ENCODE measurements at regions not wholly inside any gene's neighbourhood (a gene's known extent, or its start where the extent isn't known, plus 50 kb on each side); places are given as distances from the start of the nearest gene placed in this dataset.

DNA sequence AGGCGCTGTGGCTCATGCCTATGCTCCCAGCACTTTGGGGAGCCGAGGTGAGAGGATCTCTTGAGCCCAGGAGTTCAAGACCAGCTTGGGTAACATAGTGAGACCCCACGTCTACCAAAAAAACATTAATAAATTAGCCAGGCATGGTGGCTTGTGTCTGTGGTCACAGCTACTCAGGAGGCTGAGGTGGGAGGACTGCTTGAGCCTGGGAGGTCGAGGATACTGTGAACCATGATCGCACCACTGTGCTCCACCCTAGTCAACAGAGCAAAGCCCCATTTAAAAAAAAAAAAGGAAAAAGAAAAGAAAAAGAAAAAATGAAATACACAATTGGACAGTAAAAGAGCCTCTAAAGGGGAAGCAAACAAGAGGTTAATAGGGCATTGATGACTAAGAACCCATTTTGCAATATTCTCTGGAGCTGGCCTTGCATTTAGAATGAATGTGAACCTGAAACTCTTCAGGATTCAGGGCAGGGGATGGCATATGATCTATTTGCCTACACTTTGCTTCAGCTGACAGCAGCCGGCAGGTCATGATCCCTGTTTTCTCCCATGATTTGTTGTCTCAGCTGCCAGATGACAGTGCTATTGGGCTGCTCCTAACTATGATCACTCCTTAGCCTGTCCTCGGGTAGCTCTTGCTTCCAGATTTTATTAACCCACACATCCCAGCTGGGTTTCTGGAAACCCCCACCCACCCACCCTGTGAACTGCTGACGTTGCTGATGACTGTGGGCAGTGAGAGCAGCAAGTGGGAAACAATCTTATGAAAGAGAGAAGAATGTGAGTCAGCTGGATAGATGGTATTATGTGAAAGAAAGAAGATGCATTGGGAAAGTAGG is 83.8 kb upstream of the ELOVL5 start:
- TF ChIP-seq, protein P1, sequence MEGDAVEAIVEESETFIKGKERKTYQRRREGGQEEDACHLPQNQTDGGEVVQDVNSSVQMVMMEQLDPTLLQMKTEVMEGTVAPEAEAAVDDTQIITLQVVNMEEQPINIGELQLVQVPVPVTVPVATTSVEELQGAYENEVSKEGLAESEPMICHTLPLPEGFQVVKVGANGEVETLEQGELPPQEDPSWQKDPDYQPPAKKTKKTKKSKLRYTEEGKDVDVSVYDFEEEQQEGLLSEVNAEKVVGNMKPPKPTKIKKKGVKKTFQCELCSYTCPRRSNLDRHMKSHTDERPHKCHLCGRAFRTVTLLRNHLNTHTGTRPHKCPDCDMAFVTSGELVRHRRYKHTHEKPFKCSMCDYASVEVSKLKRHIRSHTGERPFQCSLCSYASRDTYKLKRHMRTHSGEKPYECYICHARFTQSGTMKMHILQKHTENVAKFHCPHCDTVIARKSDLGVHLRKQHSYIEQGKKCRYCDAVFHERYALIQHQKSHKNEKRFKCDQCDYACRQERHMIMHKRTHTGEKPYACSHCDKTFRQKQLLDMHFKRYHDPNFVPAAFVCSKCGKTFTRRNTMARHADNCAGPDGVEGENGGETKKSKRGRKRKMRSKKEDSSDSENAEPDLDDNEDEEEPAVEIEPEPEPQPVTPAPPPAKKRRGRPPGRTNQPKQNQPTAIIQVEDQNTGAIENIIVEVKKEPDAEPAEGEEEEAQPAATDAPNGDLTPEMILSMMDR (IDR thresholded peaks at IDR 0.05; ENCODE audit: partially characterized antibody, unreplicated experiment), result no peak
- H3K4me1 Mint-ChIP-seq (ENCODE audit: low read depth, unreplicated experiment), result no peaks in the 10 kb centered on the region
- DNase-seq, result no peak
- no peaks in the 10 kb centered on the region for H3K36me3 Mint-ChIP-seq (ENCODE audit: unreplicated experiment)
- H3K27me3 Mint-ChIP-seq (ENCODE audit: unreplicated experiment), result no peaks in the 10 kb centered on the region
- H3K4me3 Mint-ChIP-seq (ENCODE audit: unreplicated experiment), result no peak overlapping the region
- H3K27ac Mint-ChIP-seq (ENCODE audit: unreplicated experiment), result no peak overlapping the region
- no peaks in the 10 kb centered on the region for H3K9me3 Mint-ChIP-seq (ENCODE audit: unreplicated experiment)

DNA sequence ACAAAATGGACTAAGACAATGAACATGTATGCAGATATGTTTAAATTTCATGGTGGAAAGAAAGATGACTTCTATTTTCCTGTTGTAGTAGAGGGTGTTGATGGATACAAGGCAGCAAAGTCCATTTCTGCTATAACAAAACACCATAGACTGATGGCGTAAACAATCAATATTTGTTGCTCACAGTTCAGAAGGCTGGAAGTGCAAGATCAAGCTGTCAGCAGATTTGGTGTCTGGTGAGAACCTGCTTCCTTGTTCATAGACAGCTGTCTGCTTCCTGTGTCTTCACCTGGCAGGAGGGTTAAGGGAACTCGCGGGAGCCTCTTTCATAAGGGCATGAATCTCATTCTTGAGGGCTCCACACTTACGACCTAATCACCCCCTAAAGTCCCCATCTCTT is 83.0 kb upstream of the ELOVL5 start:
- H3K9me3 Mint-ChIP-seq (ENCODE audit: unreplicated experiment), result peaks cover 1% of the 10 kb centered on the region
- TF ChIP-seq, protein P1 (IDR thresholded peaks at IDR 0.05; ENCODE audit: partially characterized antibody, unreplicated experiment), result no peak
- DNase-seq, result no peak
- no peak overlapping the region for H3K4me3 Mint-ChIP-seq (ENCODE audit: unreplicated experiment)
- no peaks in the 10 kb centered on the region for H3K36me3 Mint-ChIP-seq (ENCODE audit: unreplicated experiment)
- H3K27me3 Mint-ChIP-seq (ENCODE audit: unreplicated experiment), result no peaks in the 10 kb centered on the region
- H3K27ac Mint-ChIP-seq (ENCODE audit: unreplicated experiment), result no peak overlapping the region
- no peaks in the 10 kb centered on the region for H3K4me1 Mint-ChIP-seq (ENCODE audit: low read depth, unreplicated experiment)

DNA sequence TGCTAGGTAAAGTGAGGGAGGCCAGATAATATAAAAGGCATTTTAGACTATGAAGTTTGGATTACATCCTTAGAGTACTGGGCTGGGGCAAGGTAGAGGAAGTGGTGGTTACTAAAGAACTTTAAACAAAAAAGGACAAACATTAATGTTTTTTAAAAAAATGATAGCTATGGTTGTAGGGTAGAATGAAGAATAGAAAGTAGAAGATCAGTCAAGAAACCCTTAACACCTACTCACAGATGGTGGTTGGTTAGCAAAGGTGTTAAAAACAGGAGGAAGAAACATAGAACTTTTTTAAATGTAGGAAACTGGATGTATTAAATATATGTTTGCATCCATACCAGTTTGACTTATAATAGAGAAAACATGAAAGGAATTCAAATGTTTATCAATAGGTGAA is 80.7 kb upstream of the ELOVL5 start:
- H3K9me3 Mint-ChIP-seq (ENCODE audit: unreplicated experiment), result peaks cover 1% of the 10 kb centered on the region
- TF ChIP-seq, protein P1 (IDR thresholded peaks at IDR 0.05; ENCODE audit: partially characterized antibody, unreplicated experiment), result no peak
- H3K36me3 Mint-ChIP-seq (ENCODE audit: unreplicated experiment), result no peaks in the 10 kb centered on the region
- H3K27ac Mint-ChIP-seq (ENCODE audit: unreplicated experiment), result no peak overlapping the region
- no peaks in the 10 kb centered on the region for H3K27me3 Mint-ChIP-seq (ENCODE audit: unreplicated experiment)
- H3K4me1 Mint-ChIP-seq (ENCODE audit: low read depth, unreplicated experiment), result no peaks in the 10 kb centered on the region
- DNase-seq, result no peak
- no peak overlapping the region for H3K4me3 Mint-ChIP-seq (ENCODE audit: unreplicated experiment)

DNA sequence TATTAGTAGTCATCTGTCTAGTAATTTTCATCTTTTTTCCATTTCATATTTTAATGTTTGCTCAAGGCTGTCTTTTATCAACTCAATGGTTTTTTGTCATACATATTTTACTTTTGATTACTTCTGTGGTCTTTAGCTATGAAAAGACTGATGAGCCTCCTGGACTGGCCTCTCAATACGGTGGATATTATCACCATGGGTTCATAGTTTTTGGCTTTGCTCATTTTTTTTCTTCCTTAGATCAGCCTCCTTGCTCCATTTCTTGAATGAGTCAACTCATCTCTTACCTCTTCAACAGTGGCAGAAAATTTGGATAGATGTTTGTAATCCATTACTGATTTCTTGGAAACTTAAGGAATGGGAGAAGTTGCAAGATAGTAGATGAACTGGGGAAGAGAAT is 80.1 kb upstream of the ELOVL5 start:
- Mint-ChIP-seq H3K4me1 (ENCODE audit: low read depth, unreplicated experiment) (no peaks in the 10 kb centered on the region), H3K4me3 (ENCODE audit: unreplicated experiment) (no peak overlapping the region), H3K36me3 (ENCODE audit: unreplicated experiment) (no peaks in the 10 kb centered on the region), H3K27ac (ENCODE audit: unreplicated experiment) (no peak overlapping the region), H3K9me3 (ENCODE audit: unreplicated experiment) (peaks cover 1% of the 10 kb centered on the region), H3K27me3 (ENCODE audit: unreplicated experiment) (no peaks in the 10 kb centered on the region)
- TF ChIP-seq, protein P1 (IDR thresholded peaks at IDR 0.05; ENCODE audit: partially characterized antibody, unreplicated experiment), result no peak
- DNase-seq, result no peak

DNA sequence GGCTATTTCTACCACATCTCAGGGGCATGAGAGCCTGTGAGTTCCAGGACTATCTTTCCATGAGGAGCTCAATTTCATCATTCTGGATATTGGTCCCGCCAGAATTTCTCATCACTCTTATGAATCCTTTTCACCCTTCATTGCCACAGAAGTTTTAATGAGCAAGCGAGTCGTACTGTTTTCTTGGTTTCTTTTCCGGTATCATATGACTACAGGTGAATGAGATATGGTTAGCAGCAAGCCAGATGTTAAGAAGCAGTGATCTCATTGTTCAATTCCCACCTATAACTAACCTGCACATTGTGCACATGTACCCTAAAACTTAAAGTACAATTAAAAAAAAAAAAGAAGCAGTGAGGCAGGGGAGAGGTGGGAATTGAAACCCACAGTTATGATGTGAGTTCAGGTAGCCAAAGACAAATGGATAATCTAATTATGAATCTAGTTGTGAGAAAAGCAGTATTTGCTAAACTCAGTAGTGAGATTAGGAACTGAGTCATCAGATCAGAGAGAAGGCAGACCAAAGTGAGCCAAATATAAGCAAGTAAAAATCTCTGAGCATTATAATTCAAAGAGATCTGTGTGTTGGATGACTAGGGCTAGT is 78.0 kb upstream of the ELOVL5 start:
- TF ChIP-seq, protein P1 (IDR thresholded peaks at IDR 0.05; ENCODE audit: partially characterized antibody, unreplicated experiment), result no peak
- Mint-ChIP-seq H3K27me3 (ENCODE audit: unreplicated experiment) (no peaks in the 10 kb centered on the region), H3K9me3 (ENCODE audit: unreplicated experiment) (peaks cover 1% of the 10 kb centered on the region), H3K4me3 (ENCODE audit: unreplicated experiment) (no peak overlapping the region), H3K4me1 (ENCODE audit: low read depth, unreplicated experiment) (no peaks in the 10 kb centered on the region), H3K36me3 (ENCODE audit: unreplicated experiment) (no peaks in the 10 kb centered on the region), H3K27ac (ENCODE audit: unreplicated experiment) (no peak overlapping the region)
- DNase-seq, result no peak

All from glutamatergic neuron (in vitro differentiated cells).